ENCODE measurements at regions not wholly inside any gene's neighbourhood (a gene's known extent, or its start where the extent isn't known, plus 50 kb on each side); places are given as distances from the start of the nearest gene placed in this dataset.

- TF ChIP-seq CTCF (conservative IDR thresholded peaks at IDR 0.05; ENCODE audit: low read depth, low read length) (no peak), EZH2 (IDR thresholded peaks at IDR 0.05; ENCODE audit: low read length, unreplicated experiment) (no peak), EZH2phosphoT487 (IDR thresholded peaks at IDR 0.05; ENCODE audit: borderline replicate concordance, low read length) (no peak)
Measured at GRCh38 chr5:54900984-54901725, 84.2 kb downstream of the ESM1 start.
